NCI-H748 (cell line): ENCODE measurements at regions not wholly inside any gene's neighbourhood (a gene's known extent, or its start where the extent isn't known, plus 50 kb on each side); places are given as distances from the start of the nearest gene placed in this dataset.

ENCODE experiments used
- DNase-seq: peaks from one replicate; lab custom pipeline; 2025; ENCODE audit not compliant: unreplicated experiment; lab: John Stamatoyannopoulos, UW

DNA sequence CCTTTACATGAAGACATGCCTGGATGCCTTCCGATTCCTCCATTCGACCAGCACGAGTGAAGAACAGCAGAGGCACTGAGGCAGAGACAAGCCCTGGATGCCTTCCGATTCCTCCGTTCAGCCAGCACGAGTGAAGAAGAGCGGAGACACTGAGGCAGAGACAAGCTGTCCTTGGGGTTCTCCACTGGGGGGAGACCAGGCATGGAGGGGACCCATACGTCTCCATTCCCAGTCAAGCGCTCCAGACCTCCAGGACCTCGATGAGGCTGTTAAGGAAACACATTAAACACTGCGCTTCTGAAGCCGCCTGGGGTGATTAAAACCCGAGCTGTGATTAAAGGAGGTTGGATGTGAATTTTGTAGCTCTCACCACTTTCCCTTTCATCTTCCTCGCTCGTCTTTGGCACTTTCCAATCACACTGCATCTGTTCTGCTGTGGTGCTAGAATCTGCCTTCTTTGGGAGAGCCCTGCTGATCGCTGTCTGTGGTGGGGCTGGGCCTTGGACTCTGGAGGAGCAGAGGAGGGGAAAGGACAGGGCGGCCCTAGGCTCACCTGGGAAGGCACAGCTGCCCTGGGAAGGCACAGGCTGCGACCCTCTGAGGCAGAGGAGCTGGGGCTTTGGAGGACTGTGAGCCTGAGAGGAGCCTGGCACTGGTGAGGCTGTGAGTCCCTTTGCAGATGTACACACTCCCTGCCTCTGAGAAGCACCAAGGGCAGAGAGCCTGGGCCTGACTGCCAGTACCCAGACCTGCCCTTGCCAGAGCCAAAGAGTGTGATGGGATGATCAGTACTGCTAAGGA, 463.1 kb upstream of the HS6ST1 start:
- DNase-seq: no peak

DNA sequence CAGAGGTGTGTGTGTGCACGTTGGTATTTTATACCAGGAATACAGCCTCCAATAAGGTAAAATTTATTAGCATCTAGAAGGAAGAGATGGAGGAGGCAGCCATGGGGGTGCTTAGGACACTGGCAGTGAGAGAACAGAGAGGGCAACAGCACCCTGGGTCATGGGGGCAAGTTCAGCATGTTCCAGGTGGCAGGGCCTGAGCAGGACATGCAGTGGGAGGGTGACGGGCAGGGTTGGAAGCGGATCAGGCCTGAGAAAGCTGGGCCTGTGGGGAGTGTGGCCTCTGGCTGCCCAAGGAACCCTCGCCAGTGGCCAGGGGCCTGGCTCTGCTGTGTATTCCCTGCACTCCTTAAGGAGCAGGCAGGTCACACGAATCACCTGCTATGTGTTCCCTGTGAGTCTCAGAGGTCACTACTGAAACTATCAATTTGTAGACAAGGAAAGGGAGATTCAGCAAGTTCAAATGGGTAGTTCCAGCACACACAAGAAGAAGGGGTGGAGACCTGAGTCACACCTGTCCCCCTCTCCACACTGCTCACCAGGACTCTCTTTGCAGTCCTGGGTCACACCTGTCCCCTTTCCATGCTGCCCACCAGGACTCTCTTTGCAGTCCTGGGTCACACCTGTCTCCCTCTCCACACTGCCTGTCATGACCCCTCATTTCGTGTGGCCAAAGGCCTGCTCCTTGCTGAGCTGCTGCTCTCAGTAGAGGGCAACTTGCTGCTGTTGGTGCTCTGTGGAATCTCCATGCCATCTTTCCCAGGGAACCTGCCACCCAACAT, 463.9 kb upstream of the HS6ST1 start:
- DNase-seq: no peak

DNA sequence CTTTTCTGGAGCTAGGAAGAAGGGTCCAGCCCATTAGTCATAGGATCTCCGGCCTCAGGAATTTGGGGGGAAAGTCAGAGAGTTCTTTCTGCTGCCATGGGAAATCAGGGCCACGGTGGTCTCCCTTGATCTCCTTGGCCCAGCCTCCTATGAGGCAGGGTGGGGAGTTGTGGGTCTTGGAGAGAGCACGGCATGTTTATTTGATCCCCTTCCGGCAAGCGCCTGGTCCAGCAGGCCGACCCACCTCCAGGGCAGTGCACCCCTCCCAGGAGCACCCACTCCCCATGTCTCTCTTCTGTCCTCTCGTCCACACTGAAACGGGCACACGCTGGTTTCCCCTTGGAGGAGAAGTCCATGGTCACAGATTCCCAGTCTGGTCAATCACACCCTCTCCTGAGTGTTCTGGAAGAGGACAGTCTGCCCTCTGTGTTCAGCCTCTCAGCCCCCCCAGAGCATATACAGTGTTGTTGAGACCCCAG, 464.6 kb upstream of the HS6ST1 start:
- DNase-seq: no peak

DNA sequence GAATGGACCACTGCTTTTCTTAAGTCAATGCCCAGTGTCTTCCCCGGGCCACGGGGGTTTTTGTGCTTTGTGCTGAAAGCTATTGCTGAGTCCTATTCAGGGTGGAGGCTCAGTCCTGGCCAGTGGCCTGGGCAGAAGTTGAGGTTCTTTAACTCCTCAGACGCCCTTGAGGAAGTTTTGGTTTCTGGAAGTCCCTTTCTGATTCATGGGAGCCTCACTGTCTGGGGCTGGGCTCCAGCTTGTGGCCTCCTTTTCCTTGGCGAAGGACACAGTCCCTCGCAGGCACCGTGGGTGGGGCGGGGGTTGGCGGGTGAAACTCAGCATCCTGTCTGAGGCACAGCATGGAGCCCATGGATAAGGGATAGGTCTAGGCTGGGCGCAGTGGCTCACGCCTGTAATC, 465.2 kb upstream of the HS6ST1 start:
- no peak for DNase-seq

DNA sequence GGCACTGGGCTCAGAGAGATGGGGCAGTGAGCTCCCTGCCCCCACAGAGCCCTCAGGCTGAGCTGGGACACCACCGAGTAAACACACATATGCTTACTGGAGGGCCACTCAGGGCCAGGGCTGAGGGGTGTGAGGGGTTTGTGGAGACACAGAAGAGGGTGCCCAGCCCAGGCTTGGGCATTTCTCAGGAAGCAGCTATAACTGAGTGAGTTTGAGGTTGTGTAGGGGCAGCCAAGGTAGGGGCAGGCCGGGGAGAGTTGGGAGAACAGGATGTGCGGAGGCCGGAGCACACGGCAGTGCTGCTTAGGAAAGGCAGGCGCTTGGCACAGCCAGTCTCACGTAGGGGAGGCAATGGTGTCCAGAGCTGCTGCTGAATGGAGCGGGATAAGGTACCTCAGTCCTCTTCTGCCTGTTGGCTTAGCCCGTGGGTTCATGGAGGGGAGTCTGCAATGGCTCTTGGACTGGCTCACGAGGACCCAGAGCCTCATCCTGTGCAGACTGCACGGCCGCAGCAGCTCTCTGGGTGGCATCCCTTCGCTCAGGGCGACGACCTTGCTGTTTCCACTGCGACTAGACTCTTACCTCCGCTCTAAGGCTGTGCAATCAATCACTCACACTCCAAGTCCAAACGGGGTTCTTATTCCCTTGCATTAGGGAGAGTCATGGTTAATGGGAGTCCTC, 466.1 kb upstream of the HS6ST1 start:
- DNase-seq: no peak

DNA sequence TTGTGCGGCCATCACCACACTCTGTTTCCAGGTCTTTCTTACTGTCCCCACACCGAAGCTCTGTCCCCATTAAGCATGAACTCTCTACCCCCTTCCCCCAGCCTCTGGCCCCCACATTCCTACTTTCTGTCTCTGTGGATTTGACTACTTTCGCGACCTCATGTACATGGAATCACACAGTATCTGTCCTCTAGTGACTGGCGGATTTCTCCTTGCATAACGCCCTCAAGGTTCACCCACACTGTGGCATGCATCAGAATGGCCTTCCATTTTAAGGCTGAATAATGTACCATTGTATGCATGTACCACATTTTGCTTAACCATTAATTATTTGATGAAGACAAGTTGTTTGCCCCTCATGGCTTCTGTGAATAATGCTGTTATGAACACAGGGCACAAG, 467.6 kb upstream of the HS6ST1 start:
- DNase-seq: no peak

DNA sequence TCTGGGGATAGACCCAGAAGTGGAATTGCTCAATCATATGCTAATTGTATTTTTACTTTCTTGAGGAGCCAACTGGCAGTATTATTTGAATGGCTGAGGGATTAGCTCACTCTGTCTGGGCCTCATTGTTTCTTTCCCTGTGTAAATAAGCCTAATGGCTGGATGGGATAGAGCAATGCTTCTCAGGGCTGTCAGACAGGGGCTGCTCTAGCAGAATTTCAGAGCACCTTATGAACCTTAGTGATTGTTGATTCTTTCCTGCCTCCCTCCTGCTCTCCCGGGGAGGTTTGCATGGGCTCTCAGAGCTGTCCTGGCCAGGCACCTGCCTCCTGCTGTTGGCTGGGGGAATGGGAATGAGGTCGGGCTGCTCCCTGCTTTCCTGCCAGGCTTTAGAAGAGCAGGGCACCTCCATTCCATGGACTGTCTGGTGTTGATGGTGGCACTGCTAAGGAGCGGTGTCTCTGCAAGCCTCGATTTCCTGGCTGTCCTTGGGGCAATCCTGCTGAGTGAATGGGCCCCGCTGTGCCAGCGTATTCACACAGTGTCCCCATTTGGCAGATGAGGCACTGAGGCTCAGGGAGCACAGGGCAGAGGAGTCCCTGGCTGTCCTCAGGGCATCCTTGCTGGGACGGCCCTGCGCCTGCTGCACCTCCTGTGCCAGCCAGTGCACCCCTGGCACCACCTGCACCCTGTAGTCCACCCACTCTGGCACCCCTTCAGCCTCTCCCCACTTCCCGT, 468.2 kb upstream of the HS6ST1 start:
- DNase-seq: peak; percentile 8

DNA sequence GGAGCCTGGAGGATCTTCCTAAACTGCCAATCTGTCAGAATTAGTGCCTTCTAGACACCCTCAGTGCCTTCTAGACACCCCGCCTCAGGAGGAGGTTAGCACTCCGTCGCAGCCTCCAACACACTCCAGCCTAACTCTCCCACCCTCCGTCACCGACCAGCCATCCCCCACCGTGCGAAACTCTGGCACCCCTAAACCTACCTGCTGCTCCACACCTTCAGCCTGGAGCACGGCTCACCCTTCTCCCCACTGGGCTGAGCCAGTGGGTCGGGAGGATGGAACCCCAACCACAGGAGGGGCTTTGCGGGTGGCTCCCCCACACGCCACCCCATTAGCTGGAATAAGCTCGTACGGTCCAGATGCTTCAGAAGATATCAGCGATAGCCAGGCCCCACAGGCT, 468.9 kb upstream of the HS6ST1 start:
- no peak for DNase-seq

DNA sequence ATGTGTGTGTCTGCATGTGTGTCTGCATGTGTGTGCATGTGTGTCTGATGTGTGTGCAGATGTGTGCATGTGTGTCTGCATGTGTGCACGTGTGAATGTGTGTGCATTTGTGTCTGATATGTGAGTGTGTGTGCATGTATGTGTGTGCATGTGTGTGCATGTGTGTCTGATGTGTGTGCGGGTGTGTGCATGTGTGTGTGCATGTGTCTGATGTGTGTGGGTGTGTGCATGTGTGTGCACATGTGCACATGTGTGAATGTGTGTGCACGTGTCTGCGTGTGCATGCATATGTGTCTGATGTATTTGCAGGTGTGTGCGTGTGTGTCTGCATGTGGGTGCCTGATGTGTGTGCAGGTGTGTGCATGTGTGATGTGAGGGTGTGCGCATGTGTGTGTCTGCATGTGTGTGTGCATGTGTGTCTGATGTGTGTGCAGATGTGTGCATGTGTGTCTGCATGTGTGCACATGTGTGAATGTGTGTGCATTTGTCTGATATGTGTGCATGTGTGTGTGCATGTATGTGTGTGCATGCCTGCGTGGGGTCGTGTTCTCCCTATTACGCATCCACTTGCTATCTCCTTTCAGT, 470.1 kb upstream of the HS6ST1 start:
- no peak for DNase-seq

DNA sequence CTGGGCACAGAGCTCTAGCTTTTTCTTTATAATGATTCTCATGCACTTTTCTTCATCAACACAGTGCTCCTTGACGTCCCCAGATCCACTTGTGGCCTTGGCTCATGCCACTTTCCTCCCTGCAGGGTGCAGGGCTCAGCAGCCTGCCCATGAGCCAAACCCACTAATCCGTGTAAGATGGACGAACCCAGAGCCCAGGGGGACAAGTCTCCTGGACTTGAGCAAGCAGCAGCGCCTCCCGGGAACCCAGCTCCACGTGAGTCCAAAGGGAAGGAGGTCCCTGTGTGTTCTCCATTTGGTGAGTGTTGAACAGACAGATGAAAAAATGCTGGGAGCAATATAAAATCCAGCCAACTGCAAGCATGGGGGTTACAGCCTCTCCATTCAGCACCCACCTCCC, 470.6 kb upstream of the HS6ST1 start:
- DNase-seq: no peak

DNA sequence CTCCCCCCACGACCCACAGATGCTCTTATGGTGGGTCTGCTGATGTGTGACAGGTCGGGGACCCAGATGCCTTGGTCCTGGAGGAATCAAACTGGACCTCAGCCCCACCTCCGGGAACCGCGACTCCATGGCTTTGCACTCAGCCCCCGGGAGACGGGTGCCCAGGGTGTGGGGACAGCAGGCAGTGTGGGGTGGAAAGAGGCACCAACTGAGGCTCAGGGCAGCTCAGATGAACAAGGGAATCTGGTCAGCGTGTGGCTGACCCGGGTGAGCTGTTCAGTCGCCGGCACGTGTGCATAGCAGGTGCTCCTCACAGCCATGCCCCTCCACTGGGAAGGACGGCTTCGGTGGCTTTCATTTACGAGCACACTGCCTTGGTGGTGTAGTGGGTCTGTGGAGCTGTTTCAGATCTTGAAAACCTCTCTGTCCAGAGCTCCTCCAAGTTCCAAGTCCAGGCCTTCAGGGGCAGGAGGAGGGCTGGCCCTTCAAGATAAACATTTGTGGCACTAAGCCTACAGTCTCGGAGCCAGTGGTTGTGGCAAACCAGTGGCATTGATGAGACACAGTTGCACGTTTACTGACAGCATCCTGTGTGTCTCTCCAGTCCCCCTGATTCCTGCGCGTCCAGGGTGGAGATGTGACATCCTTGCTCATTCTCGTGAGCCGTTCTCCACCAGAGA, 471.2 kb upstream of the HS6ST1 start:
- no peak for DNase-seq

DNA sequence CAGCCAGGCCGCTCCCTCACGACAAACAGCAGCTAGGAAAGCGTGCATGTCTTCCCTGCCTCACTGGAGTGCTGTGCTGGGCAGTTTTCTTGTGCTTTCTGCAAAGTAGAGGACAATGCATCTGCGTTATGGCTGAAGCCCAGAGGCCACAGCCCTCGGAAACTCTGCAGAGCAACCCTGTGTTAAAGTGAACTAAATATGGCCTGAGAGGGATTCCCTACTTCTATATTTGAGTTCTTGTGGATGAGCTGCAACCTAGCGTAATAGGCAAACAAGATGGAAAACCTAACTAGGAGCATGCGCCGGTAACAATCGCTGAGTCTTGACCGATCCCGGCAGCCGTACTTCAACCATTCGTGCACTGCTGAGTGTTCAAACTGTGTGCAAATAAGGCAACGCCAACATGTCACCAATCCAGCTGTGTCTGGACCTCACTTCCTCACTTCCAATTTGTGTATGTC, 471.9 kb upstream of the HS6ST1 start:
- no peak for DNase-seq

DNA sequence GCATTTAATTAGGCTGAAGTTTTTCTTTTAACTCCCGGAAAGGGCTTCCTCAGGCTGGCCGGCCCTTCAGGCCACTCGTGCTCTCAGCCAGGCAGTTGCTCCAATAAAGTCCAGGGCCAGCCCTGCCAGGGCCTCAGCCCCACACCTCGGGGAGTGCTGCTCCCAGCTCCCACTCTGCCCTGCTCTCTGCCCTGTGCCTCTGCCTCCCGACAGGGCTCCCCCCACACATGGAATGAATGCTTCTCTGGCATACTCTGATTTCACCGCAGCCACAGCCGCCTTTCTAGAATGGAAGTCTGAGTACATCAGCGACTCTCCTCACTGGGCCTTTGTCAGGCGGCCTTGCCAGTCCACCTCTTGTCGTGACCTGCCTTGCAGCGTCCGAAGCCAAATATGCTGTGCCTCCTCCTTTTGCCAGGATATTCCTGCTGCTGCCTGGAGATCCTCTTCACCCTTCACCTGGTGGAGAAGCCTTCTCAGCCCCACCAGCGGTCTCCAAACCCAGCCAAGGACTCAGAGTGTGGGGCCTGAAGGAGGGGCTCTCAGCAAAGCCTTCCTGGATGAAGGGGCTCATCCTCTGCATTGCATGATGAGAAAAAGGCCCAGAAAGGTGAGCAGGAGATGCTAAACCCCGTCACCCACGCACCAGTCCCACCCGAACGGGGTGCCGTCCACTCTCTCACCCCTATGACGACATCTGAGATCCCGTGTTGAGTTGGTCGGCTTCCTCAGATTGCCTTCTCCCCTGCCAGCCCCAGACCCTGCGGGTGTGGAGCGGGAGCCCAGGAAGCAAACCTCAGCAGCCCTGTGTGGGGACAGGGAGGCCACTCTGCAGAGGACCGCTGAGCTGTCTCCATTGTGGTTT, 472.7 kb upstream of the HS6ST1 start:
- DNase-seq: no peak

DNA sequence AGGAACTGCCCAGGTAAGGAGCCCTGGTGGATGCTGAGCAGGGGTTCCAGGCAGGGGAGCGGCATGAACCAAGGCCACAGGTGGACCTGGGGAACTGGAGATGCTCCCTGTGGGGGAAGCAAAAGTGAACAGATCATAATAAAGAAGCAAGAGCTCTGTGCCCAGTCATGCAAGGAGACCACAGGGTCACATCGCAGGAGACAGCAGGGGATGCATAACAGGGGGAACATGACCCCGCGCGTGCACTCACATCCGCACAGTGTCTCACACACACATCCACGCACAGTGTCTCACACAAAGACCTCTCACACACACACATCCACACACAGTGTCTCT, 473.3 kb upstream of the HS6ST1 start:
- no peak for DNase-seq

DNA sequence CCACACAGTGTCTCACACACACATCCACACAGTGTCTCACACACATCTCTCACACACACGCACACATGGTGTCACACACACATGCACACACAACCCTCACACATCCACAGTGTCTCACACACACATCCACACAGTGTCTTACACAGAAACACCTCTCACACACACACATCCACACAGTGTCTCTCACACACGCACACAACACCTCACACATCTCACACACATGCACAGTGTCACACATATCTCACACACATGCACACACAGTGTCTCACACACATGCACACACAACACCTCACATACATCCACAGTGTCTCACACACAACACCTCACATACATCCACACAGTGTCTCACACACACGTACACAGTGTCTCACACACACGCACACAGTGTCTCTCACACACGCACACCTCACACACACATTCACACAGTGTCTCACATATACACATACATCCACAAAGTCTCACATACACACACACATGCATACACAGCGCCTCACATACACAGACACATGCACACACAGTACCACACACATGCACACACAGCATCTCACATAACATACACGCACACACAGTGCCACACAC, 473.9 kb upstream of the HS6ST1 start:
- no peak for DNase-seq

DNA sequence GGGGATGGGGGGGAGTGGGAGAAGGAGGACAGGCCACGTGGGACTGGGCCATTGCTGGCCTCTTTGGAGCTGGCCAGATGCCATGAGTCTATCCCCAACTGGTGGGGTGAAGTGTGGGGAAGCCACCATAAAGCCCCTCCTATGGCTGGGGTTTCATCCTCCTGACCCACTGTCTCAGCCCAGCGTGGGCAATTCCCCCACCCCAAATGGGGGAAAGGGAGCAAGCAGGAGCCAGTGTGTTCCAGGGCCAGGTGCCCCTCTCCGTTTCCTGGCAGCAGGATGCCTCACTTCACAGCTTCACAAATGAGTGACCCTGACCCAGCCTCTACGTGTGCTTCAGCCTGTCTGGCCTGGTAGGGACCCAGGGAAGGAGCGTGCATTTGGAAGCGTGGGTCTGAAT, 474.7 kb upstream of the HS6ST1 start:
- no peak for DNase-seq

DNA sequence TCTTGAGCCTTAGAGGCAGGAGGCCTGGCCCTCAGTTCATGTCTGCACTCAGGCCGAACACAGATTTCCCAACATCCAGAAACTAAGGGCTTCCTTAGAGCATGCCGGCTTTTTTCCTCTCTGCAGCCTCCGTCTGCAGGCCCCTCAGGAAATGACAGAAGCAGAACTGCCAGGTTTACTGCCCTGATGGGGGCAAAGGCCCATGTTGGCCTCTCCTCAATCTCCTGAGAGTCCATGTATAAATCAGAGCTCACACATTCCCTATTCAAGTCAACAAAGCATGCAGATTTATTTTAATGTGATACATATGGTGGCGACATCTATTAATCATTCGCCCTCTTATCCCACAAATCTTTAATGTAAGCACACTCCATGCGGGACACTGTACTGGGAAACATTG, 475.6 kb upstream of the HS6ST1 start:
- DNase-seq: no peak

DNA sequence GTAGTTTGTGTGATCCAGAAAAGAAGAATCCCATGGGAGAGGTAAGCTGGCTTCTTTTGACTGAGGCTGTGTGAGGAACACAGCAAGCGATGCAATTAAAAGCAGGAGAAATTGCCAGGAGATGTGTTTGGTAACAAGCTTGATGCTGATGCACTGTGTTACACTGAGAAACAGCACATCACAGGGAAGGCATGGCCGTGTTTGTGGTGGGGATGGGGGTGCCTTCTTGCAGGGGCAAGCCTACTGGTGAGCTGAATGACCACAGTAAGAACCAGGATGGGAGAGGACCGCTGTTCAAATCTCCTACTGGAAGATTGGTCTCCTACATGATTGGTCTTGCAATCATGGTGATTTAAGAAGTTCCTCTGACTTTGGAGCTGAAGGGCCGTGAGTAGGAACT, 477.7 kb upstream of the HS6ST1 start:
- no peak for DNase-seq

DNA sequence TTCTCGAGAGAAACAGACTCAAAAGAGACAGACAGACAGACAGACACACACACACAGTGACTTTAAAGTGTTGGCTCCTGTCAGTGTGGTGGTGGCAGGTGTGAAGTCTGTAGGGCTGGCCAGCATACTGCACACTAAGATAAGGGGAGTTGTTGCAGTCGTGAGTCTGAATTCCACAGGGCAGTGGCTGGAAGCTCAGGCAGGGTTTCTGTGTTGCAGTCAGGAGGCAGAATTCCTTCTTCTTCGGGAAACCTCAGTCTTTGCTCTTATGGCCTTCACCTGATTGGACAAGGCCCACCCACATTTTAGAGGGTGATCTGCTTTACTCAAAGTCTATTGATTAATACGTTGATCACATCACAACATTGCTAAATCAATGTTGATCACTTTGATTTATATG, 478.4 kb upstream of the HS6ST1 start:
- DNase-seq: no peak
